PC-9 (cell line): ENCODE measurements at regions not wholly inside any gene's neighbourhood (a gene's known extent, or its start where the extent isn't known, plus 50 kb on each side); places are given as distances from the start of the nearest gene placed in this dataset.

Experiments used
- CTCF ChIP-seq: fragments of 200-600 bp; sonication (generic); conservative IDR thresholded peaks from 2 replicates; pipeline ENCODE4 v1.6.1; 2017; ENCODE audit warnings: mixed run types, antibody characterized with exemption, mild to moderate bottlenecking, moderate library complexity
- EZH2 ChIP-seq: fragments of 200-600 bp; sonication (generic); IDR thresholded peaks from 2 replicates; pipeline ENCODE4 v1.8.0; 2017; ENCODE audit warnings: antibody characterized with exemption, low read depth

GRCh38 chr4:178258603-178259002 lies 816.4 kb upstream of the AGA start:
- TF ChIP-seq CTCF (no peak), EZH2 (no peak)
